ENCODE measurements at regions not wholly inside any gene's neighbourhood (a gene's known extent, or its start where the extent isn't known, plus 50 kb on each side); places are given as distances from the start of the nearest gene placed in this dataset.

DNA sequence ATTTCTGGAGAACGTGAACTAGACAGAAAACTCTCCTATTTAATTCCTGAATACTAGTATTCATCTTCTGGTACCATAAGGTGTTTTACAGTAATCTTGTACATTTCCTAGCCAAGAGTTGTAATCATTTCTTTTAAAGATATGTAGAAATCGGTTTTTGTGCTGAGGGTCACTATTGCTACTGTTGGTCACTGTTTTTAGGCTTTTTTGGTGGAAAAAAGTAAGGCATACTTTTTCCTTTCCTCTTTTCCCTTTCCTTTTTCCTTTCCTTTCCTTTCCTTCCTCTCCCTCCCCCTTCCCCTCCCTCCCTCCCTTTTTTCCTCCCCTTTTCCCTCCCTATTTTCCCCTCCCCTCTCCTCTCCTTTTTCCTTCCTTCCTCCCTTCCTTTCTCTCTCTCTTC lies 706.4 kb upstream of the GOT2 start:
- DNase-seq: no peak

DNA sequence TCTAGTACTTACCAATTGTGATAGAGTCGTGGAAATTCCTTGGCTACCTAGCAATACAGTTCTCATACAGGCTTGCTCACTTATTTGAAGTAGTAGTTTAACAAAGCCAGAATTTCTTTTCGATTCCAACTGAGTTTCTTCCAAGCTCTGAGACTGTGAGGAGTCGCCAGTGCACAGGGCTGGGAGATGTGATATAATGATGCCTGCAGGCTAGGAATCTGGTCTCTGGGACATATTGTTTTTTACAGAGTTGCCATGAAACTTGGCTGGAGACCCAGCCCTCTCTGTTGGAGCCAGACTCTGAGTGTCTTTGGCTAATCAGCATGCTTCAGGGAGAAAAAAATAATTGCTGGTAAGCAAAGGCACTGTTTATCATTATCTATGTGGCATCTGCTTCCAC lies 698.8 kb upstream of the GOT2 start:
- DNase-seq: no peak

DNA sequence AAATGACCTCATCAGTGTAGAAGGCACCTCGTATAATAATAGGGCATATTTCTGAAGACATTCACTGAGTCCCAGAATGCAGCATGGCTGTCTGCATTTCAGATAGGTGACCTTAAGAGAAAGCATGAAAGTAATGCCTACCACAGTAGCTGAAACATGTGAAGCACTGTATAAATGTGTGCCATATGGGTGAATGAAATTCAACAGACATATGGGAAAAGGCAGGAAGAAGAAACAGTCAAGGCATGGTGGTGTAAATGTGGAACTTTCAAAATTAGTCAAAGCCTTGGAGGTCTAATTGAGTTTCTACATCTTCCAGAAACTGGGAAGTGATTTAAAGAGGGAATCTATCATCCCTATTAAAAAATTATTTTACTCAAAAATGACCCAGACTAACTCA lies 698.2 kb upstream of the GOT2 start:
- no peak for DNase-seq

DNA sequence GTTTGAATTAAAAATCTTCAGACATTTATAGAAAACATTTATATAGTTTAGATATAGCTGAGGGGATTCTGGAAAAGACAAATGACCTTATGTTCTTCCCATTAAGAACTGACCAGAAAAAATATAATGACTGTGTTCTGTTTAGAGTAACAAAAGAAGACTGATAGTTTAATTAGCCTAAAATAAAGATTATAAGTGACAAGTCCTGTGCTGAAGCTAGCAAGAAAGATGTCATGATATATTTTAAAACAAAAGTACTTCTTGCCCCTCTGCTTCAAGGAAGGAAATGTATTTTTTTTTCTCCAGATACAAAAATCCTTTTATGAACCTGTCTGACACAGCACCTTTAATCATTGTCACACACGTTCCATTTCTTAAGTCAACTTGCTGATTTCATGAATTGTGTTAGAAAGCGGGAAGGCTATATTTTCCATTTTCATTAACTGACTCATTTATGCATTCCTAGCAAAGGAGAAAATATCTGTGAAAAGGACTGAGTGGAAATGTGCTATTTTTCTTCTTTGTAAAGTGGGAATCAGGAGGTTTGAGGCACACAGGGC lies 690.7 kb upstream of the GOT2 start:
- DNase-seq: no peak

DNA sequence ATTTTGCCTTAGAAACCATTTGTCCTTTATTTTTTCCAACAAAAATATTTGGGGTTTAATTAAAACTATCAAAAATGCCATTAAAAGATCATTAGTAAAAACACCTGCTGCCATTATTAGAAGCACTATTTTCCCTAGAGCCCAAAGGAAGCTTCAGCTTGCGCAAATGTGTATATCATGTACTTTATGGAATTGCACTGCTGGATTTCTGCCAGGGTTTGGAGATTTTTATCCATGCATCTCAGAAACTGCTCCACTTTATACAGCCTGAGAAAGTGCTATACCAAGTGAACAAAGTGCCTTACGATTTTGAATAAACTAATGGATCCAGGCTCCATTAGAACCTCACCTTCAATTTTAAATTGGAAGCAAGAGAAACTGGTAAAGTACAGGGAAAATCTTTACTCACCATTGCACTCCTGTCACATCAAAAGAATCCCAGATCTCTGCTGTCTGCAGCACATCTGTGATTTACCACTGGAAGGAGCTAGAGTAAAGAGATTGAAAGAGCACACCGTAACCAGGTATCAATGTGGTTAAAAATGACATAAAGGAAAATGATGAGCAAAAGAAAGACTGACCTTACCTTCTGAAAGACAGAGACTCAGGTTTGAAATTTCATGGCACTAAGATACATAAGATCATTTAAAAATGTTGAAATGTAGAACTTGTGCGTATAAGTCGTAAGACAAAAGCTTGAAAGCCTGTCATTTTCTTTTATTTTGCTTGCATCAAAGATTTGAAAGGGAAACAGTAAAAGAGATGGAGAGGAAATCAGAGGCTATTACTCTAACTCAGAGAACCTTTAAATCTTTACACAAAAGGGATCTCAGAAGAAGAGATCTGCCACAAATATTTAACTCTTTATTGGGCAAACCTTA lies 678.1 kb upstream of the GOT2 start:
- DNase-seq: no peak

DNA sequence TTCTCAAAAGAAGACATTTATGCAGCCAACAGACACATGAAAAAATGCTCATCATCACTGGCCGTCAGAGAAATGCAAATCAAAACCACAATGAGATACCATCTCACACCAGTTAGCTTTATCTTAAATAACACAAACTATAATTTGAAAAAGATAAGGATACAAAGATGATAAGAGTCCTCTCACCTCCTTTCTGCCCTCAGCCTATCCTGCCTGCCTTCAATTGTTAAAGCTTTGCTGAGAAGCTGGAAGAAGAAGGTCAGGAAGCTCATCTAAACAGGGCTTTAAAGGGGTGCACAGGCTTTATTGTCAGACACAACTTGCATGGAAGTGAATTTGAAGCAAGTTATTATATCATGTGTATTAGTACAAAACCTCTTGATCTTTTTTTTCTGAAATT lies 676.3 kb upstream of the GOT2 start:
- DNase-seq: no peak

DNA sequence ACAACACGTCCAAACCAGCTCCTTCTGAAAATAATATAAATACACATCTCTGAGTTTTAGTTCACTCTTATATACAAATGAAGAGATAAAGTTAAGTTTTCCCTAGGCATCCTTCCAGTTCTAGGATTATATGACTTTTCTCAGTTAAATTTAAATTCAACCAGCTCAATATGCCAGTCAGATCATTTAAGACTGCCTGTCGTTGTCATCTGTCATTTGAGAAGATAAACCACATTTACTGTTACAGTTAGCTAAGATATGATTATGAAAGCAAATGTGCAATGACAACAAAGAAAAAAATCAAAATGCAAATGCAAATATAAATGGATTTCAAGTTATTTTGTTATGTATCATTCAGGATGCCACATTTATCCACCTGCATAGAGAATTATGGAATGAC lies 671.7 kb upstream of the GOT2 start:
- DNase-seq: no peak

DNA sequence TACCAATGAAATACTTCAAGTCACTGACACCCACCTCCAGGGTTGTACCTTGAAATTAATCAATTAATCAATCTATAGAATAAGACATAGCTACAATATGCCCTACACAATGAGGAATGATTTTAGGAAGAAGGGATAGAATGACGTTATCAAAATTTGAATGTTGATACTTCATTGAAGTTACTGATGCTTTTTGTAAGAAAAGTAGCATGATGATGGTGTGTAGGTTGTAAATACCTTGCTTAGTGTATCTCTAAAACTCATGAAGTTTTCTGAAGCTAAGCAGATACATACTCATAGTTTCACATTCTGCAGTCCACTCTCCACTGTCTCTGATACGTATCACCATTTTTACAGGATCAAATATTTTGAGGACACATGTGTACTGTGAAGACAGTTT lies 670.4 kb upstream of the GOT2 start:
- no peak for DNase-seq

DNA sequence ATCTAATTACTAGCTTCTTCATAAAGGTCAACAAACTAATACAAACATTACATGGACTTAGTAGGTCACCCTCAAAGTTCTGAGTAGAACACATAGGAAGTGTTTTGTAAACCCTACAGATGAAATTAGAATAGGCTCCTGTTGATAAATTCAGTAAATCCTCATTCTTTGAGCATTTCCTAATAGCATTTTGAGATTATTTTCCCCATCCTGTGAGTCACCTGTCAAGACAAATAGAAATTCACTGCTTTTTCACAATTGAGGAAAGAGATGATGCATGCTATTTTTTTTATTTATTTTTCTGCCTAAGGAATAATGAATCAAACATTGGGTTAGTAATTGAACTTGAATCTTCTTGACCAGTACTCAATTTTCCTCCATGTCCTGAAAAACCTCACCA lies 666.7 kb upstream of the GOT2 start:
- DNase-seq: no peak

DNA sequence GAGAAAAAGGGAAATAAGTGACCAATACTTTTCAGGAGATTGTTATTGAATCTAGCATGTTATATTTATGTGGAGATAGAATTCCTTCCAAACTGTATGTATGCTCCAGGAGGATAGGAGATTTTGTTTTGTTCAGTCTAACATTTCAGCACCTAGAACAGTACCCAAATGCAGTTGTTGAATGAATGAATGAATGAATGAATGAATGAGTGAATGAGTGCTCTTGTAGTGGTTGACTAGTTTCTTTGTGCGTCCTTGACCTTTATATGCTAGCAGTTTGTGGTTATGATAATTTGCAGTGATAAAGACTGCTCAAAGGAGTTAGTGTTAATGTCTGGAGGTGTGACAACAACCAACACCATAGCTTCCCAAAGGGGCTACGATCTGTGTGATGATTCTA lies 663.5 kb upstream of the GOT2 start:
- no peak for DNase-seq

DNA sequence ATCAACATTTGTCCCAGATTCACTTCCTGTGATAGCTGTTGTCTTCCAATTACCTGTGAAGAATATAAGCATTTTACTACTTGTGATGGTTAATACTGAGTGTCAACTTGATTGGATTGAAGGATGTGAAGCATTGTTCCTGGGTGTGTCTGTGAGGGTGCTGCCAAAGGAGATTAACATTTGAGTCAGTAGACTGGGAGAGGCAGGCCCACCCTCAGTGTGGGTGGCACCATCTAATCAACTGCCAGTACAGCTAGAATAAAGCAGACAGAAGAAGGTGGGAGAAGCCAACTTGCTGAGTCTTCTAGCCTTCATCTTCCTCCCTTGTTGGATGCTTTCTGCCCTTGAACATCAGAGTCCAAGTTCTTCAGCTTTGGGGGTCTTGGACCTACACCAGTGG lies 660.4 kb upstream of the GOT2 start:
- DNase-seq: no peak

DNA sequence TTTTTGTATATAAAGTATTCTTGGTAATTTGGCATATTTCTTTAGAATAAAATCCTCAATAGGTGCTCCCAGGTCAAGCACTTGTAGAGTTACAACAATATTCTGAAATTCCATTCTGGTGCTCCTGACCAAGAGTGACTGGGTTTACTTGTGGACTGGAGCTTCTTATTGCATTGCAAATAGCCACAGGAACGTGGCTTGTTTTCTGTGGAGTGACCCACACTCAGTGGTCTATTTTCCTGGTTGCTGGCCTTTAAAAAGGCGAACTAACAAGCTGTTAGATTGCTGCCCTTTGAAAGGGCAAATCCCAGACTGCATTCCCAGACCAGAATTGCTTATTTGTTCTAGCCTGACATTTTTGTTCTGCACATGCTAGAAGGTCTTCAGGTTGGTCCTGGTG lies 658.8 kb upstream of the GOT2 start:
- no peak for DNase-seq

DNA sequence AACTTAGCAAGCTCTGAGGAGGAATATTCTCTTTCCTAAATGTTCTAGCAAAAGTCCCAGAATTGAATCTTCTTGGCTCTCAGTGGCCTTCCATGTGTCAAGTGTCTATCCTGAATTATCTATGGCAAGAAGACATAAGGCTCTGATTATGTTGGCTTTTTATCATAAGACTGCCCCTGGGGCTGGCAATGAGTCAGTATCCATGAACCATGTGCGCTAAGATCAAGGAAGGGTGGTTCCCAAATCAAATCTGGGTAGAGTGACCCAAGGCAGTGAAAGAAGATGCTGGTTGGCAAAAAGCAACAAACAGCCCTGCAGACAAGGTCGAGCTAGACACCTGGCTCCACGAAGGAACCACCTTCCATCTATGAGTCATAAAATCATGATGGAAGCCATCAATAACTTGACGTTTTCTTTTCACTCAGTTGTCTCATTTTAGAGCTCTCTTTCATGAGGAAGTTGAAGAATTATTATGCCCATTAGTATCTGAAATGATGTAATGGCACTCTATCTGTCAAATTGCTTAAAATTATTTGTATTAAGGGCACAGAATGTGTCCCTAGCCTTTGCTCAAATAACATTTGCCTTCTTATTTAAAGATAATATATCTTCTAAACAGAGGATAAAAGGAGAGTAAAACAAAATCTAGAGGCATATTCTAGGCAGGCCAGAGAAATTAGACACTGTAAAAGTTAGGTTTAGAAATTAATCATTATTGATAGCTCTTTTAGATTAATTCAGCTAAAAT lies 657.7 kb upstream of the GOT2 start:
- DNase-seq: no peak

DNA sequence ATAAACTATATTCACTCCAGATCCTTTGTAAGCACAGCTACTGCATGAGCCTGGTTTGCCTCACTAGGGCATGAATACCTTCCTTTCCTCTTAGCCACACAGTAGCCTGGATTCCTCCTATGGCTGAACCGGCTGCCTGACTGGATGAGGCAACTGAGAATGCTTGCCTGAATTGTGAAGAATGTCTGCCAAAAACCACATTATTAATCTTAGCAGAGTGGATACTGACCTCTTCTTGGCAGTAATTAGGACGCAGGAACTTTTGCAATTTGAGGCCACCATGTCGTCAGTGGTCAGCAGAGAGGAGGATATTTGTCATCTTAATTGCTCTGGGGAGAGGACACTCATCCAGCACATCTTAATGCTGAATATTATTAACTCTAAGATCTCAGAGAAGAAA lies 651.8 kb upstream of the GOT2 start:
- DNase-seq: no peak

DNA sequence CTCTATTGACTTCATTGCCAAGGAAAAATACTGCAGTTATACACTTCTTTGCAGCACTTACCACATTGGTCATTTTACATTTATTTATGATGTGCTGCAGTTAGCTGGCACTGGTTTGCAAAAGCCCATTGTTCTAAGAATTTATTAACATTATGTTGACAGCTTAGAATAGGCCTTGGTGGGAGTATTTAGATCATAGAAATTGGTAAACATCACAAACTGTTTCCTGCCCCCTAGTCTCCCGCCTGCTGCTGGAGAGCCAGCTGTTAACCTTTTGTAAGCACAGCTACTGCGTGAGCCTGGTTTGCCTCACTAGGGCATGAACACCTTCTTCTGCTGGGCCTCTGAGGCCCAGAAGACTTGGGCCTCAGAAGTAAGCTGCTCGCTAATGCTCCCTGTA lies 651.4 kb upstream of the GOT2 start:
- no peak for DNase-seq

DNA sequence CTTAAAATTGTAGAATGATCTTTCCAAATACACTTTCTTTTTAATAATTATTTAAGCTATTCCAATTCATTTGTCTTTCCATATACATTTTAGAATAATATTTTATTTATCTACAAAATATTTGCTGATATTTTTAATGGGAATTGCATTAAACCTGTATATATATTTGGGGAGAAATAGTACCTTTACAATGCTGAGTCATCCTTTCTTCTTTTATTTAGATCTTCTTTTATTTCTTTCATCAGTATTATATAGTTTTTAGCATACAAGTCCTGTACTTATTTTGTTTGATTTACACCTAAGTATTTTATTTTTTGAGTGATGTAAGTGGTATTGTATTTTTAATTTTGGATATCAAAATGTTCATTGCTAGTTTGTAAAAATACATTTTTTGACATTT lies 639.5 kb upstream of the GOT2 start:
- DNase-seq: no peak

DNA sequence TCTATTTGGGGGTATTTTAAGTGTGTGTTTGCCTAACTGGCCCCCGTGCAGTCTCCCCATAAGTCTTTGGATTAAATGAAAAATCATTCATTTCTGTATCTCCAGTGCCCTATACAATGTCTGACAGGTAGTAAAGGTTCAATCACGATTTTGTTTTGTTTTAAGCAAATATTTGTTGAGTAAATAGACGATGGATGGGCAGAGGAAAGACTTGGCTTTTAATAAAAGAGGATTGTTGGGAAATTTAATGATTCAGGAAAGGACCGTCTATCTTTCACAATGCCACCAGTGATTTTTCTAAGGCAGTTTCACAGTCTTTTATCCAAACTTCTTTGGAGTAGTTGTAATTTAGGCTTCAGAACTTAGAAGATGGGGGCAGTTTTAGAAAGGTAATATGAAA lies 636.6 kb upstream of the GOT2 start:
- no peak for DNase-seq

DNA sequence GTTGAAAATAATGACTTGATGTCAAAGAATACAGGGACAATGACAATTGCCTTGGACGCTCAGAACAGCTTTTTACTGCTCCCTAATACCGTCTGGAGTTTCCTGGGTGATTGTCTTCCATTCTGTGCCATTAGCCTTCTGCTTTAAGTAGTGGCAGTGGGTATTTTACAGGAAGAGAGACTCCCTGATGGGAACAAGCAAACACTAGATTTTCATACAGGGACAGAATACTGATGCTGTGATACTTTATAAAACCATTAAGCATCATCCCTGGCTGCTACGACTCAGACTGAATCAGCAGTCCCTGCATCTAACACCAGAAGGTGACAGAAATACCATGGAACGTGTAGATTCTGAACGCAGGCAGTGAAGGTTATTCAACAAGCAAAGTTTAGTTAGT lies 635.4 kb upstream of the GOT2 start:
- DNase-seq: no peak

DNA sequence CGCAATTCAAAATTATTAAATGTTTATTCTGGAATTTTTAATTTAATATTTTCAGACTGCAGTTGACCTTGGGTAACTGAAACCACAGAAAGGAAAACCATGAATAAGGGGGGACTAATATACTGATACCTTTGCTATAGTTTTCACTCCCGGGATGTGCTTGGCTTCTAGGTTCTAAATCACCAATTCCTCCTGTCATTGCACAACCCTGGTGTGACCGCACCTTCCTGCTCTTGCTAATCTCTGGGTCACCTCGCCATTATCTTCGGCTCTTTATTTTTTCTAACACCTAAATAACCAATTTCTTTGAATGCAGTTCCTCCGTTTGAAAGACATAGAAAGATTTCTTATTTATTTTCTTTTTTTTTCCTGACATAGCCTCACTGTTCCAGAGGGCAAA lies 634.5 kb upstream of the GOT2 start:
- DNase-seq: no peak

DNA sequence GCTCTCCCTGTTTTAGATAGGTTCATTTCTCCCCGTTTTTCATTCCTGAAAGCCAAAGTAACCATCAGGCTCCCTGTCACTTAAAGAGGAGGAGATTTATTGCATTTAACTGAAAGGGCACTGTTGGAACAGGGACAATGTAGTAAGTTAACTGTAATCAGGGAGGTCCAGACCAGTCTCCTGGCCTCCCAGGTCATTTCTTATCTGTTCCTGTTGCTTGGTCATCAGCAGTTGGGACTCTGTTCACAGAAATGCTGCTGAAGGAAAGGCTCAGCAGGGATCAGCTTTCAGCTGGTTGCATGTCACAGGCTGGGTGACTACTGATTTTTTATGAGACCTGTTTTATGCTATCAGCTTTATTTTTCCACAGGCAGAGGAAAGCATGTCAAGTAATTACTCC lies 622.6 kb upstream of the GOT2 start:
- no peak for DNase-seq

DNA sequence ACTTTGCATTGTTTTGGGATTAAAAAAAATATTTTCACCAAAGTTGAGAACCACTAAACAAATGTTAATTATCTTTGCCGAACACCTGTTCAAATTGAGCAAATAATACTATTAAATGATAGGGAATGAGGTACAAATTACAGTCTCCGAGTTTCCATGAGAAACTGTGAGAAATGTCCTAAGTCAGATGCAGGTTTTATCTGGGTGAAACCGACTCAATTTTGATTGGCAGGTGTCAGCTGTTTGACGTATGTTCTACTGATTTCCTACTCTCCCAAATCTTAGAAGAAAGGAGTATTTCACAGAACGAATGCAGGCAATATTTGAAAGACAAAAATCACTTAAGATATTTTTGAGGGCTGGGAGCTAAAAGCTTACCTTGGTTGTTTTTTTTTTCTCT lies 622.0 kb upstream of the GOT2 start:
- no peak for DNase-seq

DNA sequence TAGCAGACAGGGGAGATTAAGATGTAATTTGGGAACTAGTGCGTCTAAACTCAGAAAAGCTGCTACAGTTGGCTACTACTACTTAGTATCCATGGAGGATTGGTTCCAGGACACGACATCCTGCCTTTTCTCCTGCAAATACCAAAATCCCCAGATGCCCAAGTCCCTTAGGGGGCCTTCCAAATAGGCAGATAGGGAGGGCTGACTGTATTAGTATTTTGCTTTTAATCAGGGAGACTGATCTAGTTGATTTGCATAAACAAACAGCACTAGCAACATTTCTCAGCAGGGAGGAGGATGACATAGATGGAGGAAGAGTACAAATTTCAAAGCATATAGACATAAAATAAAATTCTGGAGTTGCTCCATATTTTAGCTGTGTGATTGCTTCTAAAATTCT lies 621.6 kb upstream of the GOT2 start:
- DNase-seq: no peak

DNA sequence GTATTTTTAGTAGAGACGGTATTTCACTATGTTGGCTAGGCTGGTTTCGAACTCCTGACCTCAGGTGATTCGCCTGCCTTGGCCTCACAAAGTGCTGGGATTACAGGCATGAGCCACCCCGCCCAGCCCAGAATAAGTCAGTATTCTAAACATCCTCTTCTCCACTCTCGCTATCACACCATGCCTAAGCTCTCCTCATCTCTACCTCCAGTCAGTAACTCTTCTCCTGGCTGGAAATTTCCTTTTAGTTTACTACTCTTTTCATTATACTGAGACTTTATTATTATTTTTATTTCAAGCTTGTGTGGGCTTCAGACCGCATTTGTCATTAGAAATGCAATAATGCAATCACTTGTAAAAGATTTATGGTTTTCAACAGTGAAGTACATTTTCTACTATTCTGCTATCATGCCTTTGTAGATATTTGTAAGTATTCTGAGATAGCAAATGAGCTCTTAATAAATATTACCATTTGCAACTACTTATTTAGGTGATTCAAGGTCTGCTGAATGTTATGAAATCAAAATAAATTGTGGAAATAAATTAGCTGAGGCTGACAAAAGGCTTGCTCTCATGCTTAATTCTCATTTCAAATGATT lies 617.3 kb upstream of the GOT2 start:
- no peak for DNase-seq

DNA sequence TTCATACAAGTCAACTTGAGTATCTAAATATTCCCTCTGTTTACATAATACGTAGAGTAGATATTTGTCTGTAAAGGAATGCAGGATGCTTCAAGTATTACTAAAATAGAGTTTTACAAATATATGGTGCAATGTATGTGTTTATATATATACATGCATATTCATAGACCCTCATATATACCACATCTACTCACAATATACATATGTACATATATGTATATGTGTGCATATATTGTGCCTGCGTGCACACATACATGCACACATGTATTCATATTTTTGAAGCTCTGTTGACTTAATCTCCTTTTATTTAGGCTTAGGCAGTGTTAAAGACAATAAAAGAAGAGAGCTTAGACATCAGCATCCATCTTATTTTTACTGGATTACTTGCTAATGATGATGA lies 616.6 kb upstream of the GOT2 start:
- DNase-seq: no peak
